Activated T-cell treated with anti-CD3 and anti-CD28 coated beads, Interleukin-2, amount 50 U/mL, for 4 hours (primary cell): ENCODE measurements at regions not wholly inside any gene's neighbourhood (a gene's known extent, or its start where the extent isn't known, plus 50 kb on each side); places are given as distances from the start of the nearest gene placed in this dataset.

Experiments used
- ATAC-seq, 2 donors: fragments of 200-7000 bp; cut with Tn5 transposase; one replicate each; pipeline ENCODE4 v1.10.0; 2021
- DNase-seq: peaks from one replicate; pipeline ENCODE4 v3.0.0-alpha.2; 2020
- H3K27me3 Mint-ChIP-seq: one replicate; pipeline ENCODE4 v1.8.0; 2021; ENCODE audit warnings: low read depth, mixed read lengths
- H3K36me3 Mint-ChIP-seq: one replicate; pipeline ENCODE4 v1.8.0; 2022; ENCODE audit warnings: mixed read lengths; ENCODE audit not compliant: insufficient read depth
- H3K4me1 Mint-ChIP-seq: one replicate; pipeline ENCODE4 v1.8.0; 2021; ENCODE audit warnings: low read depth, mixed read lengths
- H3K4me3 Mint-ChIP-seq: one replicate; pipeline ENCODE4 v1.8.0; 2021; ENCODE audit warnings: mild to moderate bottlenecking, moderate library complexity, mixed read lengths
- H3K9me3 Mint-ChIP-seq: one replicate; pipeline ENCODE4 v1.8.0; 2021; ENCODE audit warnings: mixed read lengths

GRCh38 chr1:185367218-185367617 is 50.2 kb upstream of the IVNS1ABP start:
- ATAC-seq (no peak), DNase-seq (no peak)
- Mint-ChIP-seq H3K27me3 (no peaks in the 10 kb centered on the region), H3K4me1 (no peaks in the 10 kb centered on the region), H3K4me3 (no peak overlapping the region), H3K9me3 (peaks cover 1% of the 10 kb centered on the region), H3K36me3 (peaks cover 1% of the 10 kb centered on the region)
